ENCODE measurements at regions not wholly inside any gene's neighbourhood (a gene's known extent, or its start where the extent isn't known, plus 50 kb on each side); places are given as distances from the start of the nearest gene placed in this dataset.
"Not testable (repeated sequence)": the region's sequence is repeated elsewhere in the genome, so short reads cannot be mapped to it uniquely, and the experiment has no call there.

DNA sequence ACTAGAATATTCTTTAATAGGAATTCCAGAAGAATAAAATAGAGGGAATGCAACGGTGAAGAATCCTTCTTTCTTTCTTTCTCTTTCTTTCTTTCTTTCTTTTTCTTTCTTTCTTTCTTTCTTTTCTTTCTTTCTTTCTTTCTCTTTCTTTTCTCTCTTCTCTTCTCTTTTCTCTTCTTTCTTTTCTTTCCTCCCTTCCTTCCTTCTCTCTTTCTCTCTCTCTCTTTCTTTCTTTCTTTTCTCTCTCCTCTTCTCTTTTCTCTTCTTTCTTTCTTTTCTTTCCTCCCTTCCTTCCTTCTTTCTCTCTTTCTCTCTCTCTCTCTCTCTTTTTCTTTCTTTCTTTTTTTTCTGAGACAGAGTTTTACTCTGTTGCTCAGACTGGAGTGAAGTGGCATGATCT, 160.8 kb upstream of the PRICKLE1 start:
- no peak for DNase-seq

DNA sequence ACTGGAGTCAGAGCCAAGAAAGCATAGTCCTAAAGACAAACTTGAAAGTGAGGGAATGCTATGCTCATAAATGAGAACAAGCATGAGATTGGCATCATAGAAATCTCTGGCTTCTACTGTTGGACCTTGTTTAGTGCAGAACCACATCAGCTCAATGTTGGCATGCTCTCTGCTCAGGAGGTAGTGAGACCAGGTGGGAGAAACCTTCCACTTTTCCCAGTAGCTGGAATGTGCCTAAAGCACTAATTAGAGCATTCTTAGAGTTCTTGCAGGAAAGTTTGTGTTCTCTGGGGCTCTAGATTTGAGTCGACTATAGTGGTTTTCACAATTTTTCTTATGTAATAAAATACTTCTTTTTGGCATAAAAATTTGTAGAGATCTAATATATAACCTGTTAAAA, 159.7 kb upstream of the PRICKLE1 start:
- DNase-seq, result no peak

DNA sequence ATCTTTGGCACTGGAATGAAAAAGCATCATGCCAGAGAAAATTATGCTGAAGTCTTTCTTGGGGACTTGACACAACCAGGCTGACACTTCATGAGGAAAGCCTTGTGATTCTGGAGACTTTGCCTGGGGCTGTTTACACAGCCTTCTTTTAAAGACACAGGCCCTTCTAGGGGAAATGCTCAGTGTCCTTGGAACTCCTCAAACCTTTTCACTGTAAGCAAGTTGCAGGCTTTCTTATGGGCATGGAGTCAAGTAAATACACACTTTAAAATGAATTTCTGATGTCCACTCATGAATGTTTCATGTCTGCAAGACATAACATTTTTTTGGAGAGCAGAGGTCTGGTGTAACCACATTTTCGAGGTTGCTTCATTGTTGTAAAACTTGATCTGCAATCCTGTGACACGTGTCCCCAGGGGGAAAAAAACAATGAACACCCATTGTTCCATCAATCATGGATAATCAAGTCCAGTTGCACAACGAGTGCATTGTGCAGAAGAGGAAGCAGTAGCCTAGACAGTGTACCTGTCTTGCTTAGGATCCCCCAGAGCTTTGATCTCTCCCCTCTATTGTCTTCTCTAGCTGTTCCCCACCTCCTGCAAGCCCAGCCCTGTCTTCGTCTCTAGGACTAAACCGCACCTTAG, 155.1 kb upstream of the PRICKLE1 start:
- DNase-seq, result no peak

DNA sequence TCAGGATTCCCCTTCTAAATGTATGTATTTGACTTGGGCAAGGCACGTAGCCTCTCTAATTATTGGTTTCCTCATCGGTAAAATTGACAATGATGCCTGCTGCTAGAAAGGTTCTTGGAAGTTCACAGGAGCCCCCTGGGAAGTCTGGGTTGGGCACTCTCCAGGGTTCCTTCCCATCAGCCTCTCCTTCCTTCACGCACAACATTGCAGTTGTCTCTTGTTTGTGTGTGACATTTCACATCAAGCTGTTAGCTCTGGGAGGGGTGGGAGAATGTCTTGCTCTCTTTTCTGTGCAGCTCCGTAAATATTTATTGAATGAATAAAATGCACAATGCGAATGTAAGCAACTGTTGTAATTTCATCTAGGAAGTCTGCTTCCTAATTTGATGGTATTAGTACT, 153.2 kb upstream of the PRICKLE1 start:
- DNase-seq, result no peak

- DNase-seq, result no peak
Measured at GRCh38 chr12:42741771-42742510, 152.4 kb upstream of the PRICKLE1 start.

GRCh38 chr12:42741091-42741490, 151.5 kb upstream of the PRICKLE1 start:
- DNase-seq, result no peak

GRCh38 chr12:42737398-42737797, 147.9 kb upstream of the PRICKLE1 start:
- DNase-seq, result no peak

DNA sequence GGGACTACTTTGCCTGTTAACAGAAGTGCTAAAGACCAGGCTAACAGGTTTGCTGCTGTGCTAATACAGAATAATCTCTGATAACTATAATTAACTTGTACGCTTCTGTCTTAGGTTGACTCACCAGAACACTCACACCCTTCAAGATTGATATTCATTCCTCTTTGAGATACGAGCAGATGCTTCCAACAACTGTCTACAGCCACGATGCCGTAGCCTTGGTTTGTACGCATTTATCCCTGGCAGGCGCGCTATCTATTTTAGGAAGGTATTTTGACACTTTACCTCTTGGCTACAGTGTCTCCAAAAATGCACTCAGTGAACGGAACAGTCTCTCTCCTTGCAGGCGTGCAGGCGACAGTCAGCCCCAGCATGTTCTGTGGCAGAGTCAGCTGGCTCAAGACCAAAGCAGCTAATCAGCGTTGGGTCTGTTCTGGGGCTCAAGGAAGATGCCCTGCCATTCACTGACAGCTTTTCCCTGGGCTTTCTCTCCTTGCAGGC, 146.4 kb upstream of the PRICKLE1 start:
- DNase-seq, result no peak

DNA sequence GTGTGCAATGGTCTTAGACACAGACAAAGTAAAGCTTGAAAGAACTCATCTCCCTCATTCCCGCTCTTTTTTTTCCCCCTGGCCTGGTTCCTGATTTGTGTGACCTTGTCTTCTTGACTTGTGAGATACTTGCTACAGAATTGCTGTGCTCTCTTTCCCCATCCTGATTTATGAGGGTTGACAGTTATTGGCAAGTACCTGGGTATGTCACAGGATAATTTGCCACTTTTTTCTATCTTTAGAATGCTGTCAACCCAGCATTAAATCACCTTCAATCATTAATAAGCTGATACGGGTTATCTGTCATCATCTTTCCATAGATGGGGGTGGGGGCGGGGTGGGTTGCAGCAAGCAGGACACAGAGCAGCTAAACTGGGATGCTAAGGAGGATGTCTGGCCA, 144.4 kb upstream of the PRICKLE1 start:
- DNase-seq, result no peak

- DNase-seq, result no peak
Measured at GRCh38 chr12:42732908-42733411, 143.4 kb upstream of the PRICKLE1 start.

DNA sequence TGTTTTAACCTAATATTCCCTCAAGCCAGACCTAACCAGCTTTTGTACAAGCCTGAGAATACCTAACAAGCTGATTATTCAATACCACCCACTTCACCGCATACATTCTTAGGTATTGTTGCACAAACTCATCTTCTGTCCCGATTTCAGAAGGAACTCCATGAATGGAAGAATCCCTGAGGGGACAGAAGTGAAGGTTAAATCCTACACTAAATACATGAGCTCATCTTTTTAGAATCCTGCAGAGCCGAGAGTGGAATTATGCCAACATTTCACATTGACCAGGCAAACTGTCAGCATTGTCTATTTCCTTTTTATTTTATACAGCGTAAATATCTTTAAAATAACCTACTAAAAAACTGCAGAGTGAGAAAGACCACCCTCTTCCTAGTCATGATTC, 140.7 kb upstream of the PRICKLE1 start:
- DNase-seq, result no peak

GRCh38 chr12:42729535-42729900, 140.0 kb upstream of the PRICKLE1 start:
- DNase-seq, result no peak

DNA sequence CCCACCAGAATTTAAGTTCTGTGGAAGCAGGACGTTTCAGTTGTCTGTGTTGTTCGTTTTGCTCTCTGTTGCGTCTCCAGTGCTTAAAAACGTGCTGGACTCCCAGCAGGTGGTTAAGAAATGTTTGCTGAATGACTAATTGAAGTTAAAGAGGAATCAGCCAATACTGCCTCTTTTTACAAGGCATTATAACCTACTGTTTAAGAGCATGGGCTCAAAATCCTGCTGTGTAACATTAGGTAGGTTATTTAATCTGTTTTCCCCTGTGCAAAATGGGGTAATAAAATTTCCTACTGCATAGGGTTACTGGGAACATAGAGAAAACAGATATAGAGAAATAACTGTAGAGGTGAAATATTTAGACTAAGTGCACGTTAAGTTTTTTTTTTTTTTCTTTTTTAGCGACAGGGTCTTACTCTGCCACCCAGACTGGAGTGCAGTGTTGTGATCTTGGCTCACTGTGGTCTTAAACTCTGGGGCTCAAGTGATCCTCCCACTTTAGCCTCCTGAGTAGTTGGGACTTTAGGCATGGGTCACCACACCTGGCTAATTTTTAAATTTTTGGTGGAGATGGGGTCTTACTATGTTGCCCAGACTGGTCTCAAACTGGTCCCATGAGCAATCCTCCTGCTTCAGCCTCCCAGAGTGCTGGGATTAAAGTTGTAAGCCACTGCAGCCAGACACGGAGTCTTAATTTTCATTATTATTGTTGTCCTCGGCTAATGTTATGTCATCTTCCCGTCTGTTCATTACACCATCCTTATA, 139.4 kb upstream of the PRICKLE1 start:
- no peak for DNase-seq

DNA sequence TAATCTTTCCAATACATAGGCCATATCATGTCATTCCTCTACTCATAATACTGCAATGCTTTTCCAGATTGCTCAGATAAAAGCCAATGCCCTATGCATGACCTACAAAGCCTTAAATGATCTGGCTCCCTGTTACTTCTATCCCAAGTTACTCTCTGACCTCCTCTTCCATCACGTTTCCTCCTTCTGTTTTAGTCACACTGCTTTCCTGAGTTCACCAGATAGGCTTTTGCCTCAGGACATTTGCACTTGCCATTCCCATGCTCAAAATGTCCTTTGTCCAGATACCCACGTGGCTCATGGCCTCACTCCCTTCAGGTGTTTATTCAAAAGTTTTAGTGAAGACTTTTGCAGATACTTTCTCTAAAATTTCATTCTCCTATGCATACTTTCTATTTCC, 138.7 kb upstream of the PRICKLE1 start:
- DNase-seq, result no peak

DNA sequence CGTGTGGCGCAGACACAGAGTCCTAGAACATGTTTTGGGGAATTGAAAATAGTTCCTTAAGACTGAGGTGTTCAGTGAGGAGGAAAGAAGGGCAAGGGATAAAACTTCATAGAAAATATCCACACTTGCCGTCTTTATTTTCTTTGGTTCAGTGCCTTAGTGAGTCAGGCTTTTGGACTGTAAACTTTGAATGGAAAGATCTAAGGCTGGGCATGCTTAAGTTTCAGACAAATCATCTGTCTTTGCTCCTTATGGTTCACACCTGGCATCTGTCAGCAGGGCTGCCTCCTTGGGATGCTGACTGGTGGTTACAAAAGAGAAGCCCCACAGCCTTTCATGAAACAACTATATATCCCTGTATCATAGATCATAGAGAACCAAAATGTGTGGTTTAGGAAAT, 136.3 kb upstream of the PRICKLE1 start:
- DNase-seq, result no peak

- DNase-seq, result no peak
Measured at GRCh38 chr12:42716491-42716891, 126.9 kb upstream of the PRICKLE1 start.

- DNase-seq, result not testable (repeated sequence)
Measured at GRCh38 chr12:42713566-42713965, 124.0 kb upstream of the PRICKLE1 start.

- DNase-seq, result not testable (repeated sequence)
Measured at GRCh38 chr12:42708374-42708773, 118.8 kb upstream of the PRICKLE1 start.

GRCh38 chr12:42707312-42708226, 118.0 kb upstream of the PRICKLE1 start:
- DNase-seq, result no peak

- DNase-seq, result no peak
Measured at GRCh38 chr12:42706321-42706720, 116.8 kb upstream of the PRICKLE1 start.

GRCh38 chr12:42705863-42706262, 116.3 kb upstream of the PRICKLE1 start:
- peak; percentile 34 for DNase-seq

DNA sequence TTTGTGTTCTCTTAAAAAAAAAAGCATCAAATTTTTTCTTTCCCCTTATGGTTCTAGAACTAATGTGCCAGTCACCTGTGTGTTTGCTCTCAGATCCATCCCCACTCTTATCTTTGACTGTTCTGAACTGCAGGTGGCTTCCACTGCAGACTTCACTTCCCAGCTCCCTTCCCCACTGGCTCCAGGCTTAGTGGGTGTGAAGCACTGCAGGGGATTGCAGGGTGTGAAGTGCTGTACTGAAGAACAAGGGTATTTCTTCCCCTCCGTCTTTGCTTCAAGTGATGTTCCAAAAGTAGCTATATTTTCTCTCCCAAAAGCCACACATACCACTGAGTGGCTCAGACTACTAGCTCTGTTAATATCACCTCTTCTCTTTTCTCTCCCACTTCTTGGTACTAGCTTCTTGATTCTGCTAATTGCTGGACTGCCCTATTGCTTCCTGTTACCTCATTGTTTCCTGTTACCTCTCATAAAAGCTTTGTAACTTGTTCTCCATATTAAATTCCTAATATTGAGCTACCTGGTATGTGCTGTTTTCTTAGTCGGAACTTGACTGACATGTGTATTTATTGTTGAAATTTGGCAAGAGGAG, 115.4 kb upstream of the PRICKLE1 start:
- DNase-seq, result no peak

All from midbrain (tissue), 1 donor.